Thyroid gland (tissue), 4 donors: ENCODE measurements at regions not wholly inside any gene's neighbourhood (a gene's known extent, or its start where the extent isn't known, plus 50 kb on each side); places are given as distances from the start of the nearest gene placed in this dataset.

Experiments used
- CTCF ChIP-seq, 6 experiments: fragments of 200-600 bp in 3 of 6; fragments of 450-650 bp in 3 of 6; sonication (generic) in 3 of 6; IDR thresholded peaks; one replicate each; pipeline ENCODE4 v1.5.1; 2016 to 2019; ENCODE audit warnings: antibody characterized with exemption in 6 of 6, mild to moderate bottlenecking in 2 of 6, inconsistent platforms in 1 of 6, moderate library complexity in 1 of 6
- POLR2A ChIP-seq, 2 donors: fragments of 450-650 bp; IDR thresholded peaks; one replicate each; pipeline ENCODE4 v1.6.1; 2017; ENCODE audit warnings: antibody characterized with exemption in 2 of 2, mild to moderate bottlenecking in 2 of 2, moderate library complexity in 1 of 2

DNA sequence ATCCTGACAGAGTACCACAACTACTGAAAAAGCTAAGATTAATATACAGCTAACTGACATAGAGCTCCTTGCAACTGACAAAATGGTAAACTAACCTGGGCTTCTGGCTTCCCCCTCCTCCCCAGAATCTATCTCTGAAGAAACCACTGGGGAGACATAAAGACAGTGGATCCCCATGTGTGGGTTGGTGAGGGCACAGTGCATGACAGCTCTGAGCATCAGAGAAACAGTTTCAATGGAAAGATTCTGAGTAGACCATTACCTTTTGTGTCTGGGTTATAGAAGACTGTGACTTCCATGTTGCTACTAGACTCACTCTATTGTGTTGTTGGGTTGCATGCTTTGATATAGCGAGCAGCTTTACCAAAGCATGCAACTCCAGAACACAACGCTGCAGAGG lies 247.4 kb downstream of the EFCAB11 start:
- no peak for TF ChIP-seq CTCF (IDR thresholded peaks at IDR 0.05)
- no peak for TF ChIP-seq POLR2A (IDR thresholded peaks at IDR 0.05)
